GM18498 (cell line): ENCODE measurements at regions not wholly inside any gene's neighbourhood (a gene's known extent, or its start where the extent isn't known, plus 50 kb on each side); places are given as distances from the start of the nearest gene placed in this dataset.
"Not testable (repeated sequence)": the region's sequence is repeated elsewhere in the genome, so short reads cannot be mapped to it uniquely, and the experiment has no call there.

Experiments used
- ATAC-seq: cut with Tn5 transposase; IDR thresholded peaks from one replicate; pipeline ENCODE4 v1.9.1; 2021; ENCODE audit warnings: mild to moderate bottlenecking, moderate library complexity; ENCODE audit not compliant: unreplicated experiment

DNA sequence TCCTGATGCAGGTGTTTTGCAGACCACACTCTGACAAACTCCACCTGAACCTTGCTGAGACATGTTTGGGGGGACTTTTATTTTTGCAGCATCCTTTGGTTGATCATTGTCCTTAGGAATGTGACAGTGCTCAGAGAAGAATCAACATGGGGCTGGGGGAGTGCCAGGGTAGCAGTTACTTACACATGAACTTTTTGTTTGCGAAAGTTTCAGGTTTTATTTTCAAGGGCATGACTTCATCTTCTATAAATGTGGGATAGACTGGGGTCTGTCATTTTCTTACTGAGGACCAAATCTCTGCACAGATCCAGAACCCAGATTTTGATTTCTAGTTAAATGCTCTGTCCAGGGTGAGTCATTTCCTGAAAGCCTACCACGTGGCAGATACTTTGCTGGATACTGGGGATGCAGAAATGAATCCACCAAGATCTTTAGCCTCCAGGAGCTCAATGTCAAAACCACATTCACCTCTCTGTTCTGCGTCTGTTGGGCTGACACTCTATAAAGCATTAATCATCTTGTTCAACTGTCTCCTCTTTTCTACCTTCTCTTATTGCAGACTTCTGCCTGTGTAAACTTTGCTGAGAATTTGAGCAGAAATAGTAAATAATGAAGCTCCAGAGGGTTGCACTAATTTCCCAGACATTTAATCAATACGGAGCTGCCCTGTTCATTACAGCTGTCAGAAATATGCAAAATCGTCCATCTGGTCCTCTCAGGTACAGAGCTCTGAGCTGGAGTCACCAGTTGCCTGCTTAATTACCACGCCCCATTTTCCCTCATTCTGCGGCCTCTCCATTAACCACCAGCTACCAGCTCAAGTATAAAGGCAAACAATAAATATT, 387.9 kb downstream of the MIAT start:
- ATAC-seq = no peak

DNA sequence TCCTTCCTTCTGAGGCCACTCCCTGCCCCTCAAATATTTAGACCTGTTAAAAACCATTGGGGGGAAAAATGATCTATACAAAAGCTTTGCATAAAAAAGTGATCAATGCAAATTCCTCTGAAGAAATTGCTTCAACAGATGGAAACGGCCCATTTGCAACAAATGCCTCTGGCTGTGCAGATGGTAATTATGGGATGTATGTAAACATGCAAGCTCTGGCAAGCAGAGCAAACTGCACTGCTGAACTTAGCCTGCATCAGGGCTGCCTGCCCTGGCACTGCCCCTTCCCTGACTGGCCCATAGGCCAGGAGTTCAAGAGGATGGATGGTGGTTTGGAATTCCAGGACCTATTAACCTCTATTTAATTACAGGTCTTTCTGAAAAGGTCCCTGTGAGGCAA, 388.7 kb downstream of the MIAT start:
- ATAC-seq = no peak

DNA sequence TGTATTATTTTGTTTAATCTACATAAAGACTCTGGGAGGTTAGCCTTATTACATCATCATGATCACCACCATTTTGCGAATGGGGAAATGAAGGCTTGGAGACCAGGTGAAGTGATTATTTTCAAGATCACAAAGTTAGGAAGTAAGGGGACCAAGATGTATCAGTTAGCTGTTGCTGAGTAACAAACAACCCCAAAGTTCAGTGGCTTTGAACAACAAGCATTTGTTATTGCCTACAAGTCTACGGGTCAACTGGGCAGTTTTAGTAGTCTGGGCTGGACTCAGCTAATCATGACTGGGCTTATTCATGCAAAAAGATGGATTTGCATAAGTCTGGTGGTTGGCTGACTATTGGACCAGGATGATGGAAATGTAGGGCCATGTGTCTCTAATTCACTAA, 389.2 kb downstream of the MIAT start:
- ATAC-seq = no peak

DNA sequence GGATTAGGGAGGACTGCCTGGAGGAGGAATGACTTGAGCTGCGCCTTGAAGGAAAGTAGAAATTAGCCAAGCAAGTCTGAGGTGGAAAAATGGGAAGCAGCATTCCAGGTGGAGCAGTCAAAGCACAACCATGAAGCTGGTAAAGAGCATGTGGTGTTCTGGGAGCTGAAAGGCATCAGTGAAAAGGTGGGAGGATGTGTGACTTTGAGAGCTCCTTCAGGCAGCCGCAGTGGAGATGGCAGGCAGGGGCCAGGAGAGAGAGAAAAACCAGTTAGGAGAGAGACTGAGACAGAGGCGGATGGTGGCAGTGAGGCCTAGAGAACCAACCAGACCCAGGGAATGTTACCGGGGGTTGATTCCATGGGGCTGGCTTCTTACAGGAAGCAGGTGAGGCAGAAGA, 393.4 kb downstream of the MIAT start:
- no peak for ATAC-seq

DNA sequence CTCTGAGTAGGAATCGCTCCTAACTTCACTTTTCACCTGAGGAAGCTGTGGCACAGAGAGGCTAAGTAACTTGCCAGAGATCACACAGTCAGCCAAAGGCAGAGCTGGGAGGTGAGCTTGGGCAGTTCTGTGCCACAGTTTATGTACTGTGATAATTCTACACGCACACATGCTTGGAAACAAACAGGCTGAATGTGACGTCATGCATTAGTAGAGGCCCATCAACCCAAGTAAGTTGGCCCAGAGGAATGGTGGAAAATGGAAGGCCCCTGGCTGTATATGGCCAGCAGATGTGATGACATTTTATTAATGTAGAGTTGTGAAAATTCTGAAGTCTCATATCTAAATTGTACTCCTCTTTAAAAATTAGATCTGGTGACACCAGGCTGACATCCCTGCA, 394.0 kb downstream of the MIAT start:
- no peak for ATAC-seq

DNA sequence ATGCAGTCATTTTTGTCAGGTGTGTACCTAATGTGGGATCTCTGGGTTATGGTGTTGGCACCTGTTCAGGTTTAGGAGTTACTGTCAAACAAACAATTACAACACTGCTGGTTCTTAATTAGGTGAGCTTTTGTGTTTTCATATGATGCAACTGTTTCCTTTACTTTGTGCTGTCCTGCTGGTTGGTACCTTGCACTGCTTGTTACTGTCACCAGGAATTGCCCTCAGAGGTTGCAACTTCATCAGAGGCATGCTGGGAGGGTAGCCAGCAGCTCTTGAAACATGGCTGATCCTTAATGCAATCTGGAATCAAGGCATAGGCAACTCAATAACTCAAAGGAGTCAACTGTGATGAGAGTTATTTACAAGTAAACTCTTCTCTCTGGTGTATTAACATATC, 400.3 kb downstream of the MIAT start:
- ATAC-seq = no peak

DNA sequence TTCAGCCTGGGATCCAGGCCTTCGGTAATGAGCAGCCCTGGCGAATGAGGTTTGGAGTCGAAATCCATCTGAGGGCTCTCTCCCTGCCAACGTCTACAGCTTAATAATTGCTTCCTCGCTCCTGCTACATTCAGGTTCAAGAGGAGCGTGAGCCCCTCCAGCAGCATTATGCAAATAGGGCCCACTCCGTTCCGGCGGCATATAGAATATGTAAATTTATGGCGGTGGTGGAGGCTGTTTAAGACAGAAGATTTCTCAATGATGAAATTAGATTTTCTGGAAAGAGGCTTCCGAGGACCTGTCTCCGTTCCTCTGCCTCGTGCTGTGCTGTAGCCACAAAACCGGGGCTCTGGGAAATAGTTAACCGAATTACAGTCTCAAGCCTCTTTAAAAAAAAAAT, 402.8 kb downstream of the MIAT start:
- no peak for ATAC-seq

DNA sequence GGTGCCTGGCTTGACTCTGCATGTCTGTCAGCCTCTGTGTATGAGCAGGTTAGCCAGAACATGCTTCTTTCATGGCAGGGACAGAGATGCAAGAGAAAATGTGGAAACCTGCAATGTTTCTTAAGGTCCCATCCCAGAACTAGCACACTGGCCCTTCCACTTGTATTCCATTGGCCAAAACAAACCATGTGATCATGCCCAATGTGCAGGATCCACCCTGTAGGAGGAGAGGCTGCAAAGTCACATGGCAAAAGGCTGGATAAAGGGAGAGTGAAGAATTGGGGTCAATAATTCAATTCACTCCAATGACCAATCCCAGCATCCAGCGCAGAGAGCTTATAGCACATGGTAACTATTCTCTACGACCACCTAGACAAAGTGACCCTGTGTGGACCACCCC, 405.5 kb downstream of the MIAT start:
- ATAC-seq = no peak

DNA sequence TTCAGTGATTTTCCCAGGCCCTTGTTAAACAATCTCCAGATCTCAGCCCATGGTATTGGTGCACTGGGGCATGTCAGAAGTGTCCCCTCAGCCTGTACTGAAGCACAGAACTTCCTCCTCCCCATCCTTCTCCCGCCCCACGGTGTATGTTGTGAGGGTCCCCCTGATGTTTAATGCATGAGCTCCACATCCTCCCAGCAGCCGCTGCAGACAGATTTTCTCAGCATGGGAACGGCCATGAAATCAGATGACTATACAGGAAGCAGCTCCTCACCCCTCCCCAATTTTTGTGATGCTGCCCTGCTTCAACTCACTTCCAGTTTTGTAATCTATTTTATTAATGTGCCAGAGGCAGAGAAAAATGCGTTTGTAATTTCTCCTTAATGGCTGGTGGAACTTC, 406.0 kb downstream of the MIAT start:
- no peak for ATAC-seq

DNA sequence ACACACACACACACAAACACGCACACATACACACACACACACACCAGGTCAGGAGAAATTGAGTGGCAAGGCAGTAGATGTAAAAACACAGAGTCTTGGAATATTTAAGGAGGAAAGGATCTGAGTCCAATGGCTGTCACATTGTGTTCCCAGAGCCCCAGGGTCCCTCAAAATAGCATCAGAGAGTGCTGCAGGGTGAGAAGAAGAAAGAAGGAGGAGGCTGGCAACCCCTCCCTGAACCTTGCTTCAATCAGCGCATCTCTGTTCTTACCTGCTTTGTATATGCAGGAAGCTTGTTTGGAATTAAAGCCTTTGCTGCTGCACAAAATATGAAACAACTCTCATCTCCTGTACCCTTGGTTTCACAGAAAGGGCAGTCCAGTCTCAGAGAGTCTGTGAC, 406.5 kb downstream of the MIAT start:
- no peak for ATAC-seq

DNA sequence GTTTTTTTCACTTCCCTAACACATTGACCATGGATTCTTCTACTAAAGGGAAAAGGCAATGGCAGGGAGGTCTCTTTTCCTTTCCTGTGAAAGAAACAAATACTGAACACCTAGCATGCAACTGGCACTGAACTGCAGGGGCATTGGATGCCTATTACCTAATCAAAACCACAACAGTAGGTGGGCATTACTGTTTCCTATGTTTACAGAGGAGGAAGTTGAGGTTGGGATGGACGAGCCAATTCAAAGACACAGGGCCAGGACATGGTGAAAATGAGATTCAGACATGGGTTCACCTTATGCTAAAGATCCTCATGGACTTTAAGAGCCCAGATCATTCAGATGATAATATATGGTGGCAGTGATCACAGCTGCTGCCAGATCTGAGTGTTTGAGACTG, 407.0 kb downstream of the MIAT start:
- no peak for ATAC-seq

DNA sequence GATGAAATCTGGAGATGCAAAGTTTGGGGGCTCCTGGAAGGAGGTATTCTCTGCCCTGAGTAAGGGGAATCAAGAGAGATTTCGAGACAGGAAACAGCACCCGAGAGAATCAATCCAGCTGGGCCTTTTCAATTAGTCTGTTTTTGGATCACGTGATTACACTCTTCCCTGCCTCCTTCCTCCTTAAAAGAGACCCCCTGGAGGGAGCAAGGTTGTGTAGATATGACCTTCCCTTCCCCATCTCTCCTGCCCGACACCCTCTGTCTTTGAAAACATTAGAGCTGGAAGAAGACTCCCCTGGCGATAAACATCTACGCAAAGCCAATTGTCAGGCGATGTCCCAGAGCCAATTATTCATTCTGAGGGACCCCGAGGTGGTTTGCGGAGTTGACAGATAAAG, 407.9 kb downstream of the MIAT start:
- no peak for ATAC-seq

DNA sequence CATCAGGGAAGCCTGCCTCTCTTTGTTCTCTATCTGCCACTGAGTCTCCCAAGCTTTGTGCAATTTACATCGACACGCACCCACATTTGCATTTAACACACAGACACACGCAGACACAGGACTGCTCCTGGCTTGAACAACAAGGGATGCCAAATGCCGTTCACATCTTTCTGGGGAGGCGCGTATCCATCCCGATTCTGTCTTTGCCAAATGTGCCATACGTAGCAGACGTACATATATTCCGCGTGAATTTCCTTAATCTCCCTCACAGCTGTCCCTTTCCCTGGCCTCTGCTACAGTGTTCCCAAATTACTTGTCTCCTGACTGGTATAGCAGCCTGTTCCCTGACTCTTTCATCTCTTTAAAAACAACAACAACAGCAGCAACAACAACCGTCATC, 409.5 kb downstream of the MIAT start:
- no peak for ATAC-seq

DNA sequence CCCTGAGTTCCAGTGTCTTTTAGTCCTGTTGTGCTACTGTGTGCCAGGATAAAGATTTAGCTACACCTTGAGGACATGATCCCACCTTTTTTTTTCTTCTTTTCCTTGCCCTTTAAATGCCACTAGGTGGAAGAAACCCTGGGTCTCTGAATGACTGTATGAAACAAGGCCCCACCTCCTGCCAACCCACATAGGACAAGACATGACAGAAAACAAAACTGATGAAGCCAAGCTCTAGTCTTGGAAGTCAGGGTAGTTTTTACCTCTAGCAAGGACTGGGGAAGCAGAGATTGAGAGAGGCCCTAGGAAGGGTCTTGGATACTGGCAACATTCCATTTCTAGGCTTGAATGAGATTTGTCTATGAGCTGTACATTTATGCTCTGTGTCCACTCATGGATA, 410.7 kb downstream of the MIAT start:
- ATAC-seq = no peak

DNA sequence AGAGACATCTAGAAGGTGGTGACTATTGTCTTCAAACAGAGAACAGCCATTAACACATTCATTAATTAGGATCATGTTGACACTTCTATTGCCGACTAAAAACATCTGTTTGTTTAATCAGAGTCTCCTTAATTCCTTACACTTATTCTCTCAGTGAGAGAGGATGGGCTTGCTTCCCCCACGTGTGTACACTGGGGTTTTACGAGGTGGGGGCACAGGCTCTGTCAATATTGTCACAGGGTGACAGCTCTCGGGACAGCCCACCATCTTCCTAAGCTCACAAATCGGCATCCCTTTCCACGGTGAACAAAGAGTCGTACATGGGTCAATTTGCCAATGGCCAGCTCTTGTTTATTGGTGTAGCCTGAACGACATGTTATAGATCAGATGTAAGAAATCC, 413.2 kb downstream of the MIAT start:
- no peak for ATAC-seq

DNA sequence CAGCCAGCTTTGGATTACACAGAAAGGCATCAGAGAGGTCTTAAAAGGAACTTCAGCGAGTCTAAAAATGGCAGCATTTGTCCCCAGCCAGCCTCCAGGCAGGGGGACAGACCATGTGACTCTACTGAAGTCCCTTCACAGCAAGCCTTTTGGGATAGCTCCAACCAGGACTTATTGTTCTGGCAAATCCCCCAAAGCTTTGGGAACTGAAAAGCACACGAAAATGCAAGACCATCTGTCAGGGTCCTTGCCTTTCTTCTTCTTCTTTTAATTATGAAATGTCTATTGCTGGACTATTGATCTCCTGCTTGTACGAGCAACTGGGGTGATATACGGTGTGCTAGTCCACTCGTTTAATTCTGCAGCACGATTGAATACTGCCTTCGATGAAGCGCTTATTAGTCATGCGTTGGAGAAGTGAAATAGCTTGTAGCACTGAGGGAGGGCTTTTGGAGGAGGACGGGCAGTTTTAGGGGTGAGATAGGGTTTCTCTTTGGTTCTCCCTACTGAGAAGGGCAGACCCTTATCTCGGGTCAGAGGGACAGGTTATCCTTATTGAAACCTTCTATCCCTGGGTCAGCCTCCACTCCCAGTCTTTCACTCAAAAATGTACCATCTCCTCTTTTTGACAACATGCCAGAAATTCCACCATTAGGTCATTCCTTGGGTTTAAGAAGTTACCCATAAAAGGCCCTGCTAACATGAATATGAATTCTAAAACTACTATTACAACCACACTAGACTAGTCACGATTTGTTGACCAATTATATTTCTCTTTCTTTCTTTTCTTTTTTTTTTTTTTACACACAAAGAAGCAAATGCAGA, 416.4 kb downstream of the MIAT start:
- ATAC-seq = no peak

DNA sequence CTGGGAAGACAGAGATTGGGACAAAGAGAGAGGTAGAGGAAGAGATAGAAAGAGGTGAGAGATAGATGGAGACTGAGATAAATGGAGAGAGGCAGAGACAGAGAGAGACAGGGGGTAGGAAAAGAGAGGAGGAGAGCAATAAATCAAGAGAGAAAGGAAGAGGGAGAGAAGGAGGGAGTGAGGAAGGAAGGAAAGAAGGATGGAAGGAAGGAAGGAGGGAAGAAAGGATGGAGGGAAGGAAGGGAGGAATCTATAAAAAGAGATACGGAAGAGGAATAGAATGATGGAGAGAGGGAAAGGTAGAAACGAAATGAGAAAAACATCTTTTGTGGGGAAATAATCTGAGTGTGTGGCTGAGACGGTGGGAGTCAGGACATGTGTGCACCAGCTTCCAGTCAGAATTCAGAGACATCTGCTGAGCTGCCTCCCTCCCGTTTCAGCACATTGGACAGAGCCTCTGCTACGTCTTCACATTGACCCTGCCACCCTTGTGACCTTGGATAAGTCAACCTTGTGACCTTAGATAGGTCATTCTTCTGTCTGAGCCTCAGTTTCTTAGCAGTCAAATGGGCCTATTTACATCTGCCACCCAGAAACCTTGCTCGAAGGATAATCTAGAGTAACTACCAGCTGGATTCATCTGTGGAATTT, 417.8 kb downstream of the MIAT start:
- ATAC-seq = no peak

DNA sequence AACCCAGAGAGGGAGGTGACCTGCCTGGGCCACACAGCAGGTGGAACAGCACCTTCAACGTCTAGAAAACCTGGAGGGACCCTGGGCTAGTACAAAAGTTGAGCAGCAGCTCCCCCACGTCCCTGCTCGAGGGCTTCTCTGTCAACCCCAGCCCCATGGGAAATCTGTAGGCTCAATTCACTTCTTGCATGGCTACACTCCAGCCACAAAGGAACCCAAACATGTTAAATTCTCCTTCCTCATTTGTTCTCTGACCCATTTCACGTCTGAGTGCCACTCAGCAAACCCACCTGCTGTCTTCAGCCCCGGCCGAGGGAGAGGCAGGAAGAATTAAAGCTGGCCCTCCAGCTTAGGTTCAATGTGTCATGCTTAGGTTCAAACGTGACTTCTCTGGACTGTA, 418.5 kb downstream of the MIAT start:
- no peak for ATAC-seq

DNA sequence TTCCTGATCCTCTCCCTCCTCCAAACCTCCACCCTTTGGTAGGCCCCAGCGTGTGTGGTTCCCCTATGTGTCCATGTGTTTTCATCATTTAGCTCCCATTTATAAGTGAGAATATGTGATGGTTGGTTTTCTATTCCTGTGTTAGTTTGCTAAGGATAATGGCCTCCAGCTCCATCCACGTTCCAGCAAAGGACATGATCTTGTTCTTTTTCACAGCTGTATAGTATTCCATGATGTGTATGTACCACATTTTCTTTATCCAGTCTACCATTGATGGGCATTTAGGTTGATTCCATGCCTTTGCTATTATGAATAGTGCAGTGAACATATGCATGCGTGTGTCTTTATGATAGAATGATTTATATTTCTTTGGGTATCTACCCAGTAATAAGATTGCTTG, 420.7 kb downstream of the MIAT start:
- not testable (repeated sequence) for ATAC-seq

DNA sequence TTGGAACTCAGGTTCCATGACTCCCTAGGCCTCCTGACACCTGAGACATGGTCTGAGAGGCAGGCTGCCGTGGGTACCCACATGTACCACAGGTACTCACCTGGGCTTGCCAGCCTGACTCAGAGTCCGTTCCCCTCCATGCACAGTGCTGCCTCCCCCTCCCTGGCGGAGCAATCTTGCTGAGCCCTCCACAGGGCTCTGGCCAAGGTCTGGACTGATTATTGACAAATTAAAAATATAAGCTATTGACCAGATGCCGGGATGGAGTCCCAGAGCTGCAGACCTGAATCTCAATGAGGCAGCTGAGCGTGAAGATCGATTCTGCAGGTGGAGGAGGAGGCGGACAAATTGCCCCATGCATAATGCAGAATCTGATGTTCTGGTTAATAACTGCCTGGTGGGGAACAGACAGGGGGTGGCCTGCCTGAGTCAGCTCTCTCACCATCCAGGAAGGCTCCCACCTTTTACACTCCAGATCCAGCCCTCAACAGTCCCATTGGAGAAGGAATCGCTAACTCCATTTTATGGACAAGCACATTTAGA, 422.7 kb downstream of the MIAT start:
- ATAC-seq = no peak

DNA sequence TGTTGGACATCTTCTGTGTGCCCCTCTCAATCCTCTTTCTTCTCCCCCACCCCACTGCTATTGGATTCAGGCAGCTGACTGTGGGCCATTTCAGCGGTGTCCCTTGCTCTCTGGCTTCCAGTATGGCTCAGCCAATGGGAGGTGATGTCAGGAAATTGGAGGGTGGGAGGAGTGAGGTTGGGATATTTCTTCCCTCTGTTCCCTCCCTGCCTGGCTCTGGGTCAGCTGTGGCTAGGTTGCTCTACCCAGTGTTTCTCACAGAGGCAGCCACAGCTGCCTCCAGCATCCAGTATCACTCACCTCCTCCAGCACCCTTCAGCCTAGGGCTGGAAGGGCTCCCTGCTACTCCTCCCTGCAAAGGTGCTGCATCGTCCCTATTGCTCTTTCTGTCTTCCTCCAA, 423.5 kb downstream of the MIAT start:
- no peak for ATAC-seq

DNA sequence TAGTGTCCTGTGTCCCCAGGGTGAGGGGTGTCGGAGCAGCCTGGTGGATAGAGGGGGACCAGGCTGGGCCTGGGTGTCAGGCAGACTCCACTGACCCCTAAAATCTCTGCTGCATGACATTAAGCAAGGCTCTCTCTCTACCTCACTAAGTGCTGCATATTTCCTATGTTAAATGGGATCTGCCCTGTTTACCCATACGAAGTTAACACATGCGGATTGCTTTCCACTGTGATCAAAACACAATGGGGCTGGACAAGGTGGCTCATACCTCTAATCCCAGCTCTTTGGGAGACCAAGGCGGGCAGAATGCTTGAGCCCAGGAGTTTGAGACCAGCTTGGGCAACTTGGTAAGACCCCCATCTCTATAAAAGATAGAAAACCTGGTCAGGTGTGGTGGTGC, 426.2 kb downstream of the MIAT start:
- ATAC-seq = no peak
